HepG2 (cell line): ENCODE measurements at regions not wholly inside any gene's neighbourhood (a gene's known extent, or its start where the extent isn't known, plus 50 kb on each side); places are given as distances from the start of the nearest gene placed in this dataset.

Experiments used
- ATAC-seq: fragments of 200-7000 bp; cut with Tn5 transposase; 3 replicates; pipeline ENCODE4 v1.9.1; 2020; ENCODE audit warnings: mild to moderate bottlenecking, moderate library complexity
- BruUV-seq: library from RNA; stranded (reverse); fragments of 400-500 nt; replicated peaks from 2 replicates; lab custom pipeline; 2021; lab: Mats Ljungman, UMichigan
- CTCF ChIA-PET: fragments of 300-600 bp; formaldehyde crosslinking; extraction: SDS; loops from one replicate; lab custom pipeline; 2021; ENCODE audit warnings: low total read pairs, inconsistent platforms, low intra/inter-chr PET ratio; lab: Yijun Ruan, JAX
- POLR2A ChIA-PET: fragments of 350-600 bp; sonication (Branson Sonifier 250); formaldehyde crosslinking; loops from one replicate; lab custom pipeline; 2020; ENCODE audit warnings: antibody characterized with exemption, inconsistent platforms; lab: Yijun Ruan, JAX
- DNase-seq: peaks from one replicate; pipeline ENCODE4 v3.0.0-alpha.2; 2015; ENCODE audit warnings: low spot score
- FAIRE-seq: peaks from 3 replicates; lab custom pipeline; 2011; peaks lifted over from hg19 to GRCh38; lab: Jason Lieb, UNC
- H2AFZ ChIP-seq: one replicate; pipeline ENCODE4 v1.6.1; 2011; ENCODE audit warnings: low read length, inconsistent platforms
- H3K27ac ChIP-seq: fragments of 300-600 bp; 3 replicates; pipeline ENCODE4 v1.8.0; 2011; ENCODE audit warnings: mixed run types, mild to moderate bottlenecking, mixed read lengths, low read length, inconsistent platforms; ENCODE audit not compliant: insufficient read depth; ENCODE audit errors: extremely low read length
- H3K27me3 ChIP-seq, 2 experiments: fragments of 200-600 bp in 1 of 2; 2 replicates in 1 of 2; 3 replicates in 1 of 2; pipeline versions ENCODE4 v1.6.0 to v1.8.0; 2011; ENCODE audit warnings: low read length in 2 of 2, mild to moderate bottlenecking in 2 of 2, moderate library complexity in 2 of 2, inconsistent platforms in 1 of 2; ENCODE audit not compliant: insufficient read depth in 2 of 2, control insufficient read depth in 1 of 2
- H3K36me3 ChIP-seq, 2 experiments: fragments of 200-600 bp in 1 of 2; replicated peaks in 1 of 2; 2 replicates in 1 of 2; 3 replicates in 1 of 2; pipeline versions ENCODE4 v1.5.1 to v1.8.0; 2011; ENCODE audit warnings: low read length in 2 of 2, inconsistent platforms in 1 of 2; ENCODE audit not compliant: insufficient read depth in 2 of 2, control insufficient read depth in 1 of 2
- H3K4me1 ChIP-seq: 2 replicates; pipeline ENCODE4 v1.5.1; 2012; ENCODE audit warnings: low read length, inconsistent platforms; ENCODE audit not compliant: insufficient read depth
- H3K4me2 ChIP-seq: 2 replicates; pipeline ENCODE4 v1.6.0; 2011; ENCODE audit warnings: low read depth, low read length, inconsistent platforms
- H3K4me3 ChIP-seq, 3 experiments: fragments of 200-600 bp in 1 of 3; sonication (generic), shearing (Covaris generic) in 1 of 3; replicated peaks in 1 of 3; 2 replicates each; pipeline ENCODE4 v1.5.1; 2011 to 2016; ENCODE audit warnings: low read length in 3 of 3, inconsistent platforms in 2 of 3, low read depth in 2 of 3, mild to moderate bottlenecking in 2 of 3, control low read depth in 1 of 3, mixed read lengths in 1 of 3; ENCODE audit not compliant: insufficient read depth in 1 of 3
- H3K79me2 ChIP-seq: one replicate; pipeline ENCODE4 v1.6.1; 2011; ENCODE audit warnings: low read length, inconsistent platforms; ENCODE audit not compliant: insufficient read depth
- H3K9ac ChIP-seq: 2 replicates; pipeline ENCODE4 v1.6.0; 2011; ENCODE audit warnings: mild to moderate bottlenecking, low read depth, low read length, inconsistent platforms; ENCODE audit not compliant: insufficient read depth
- H3K9me3 ChIP-seq: 2 replicates; pipeline ENCODE4 v1.5.1; 2012; ENCODE audit warnings: mild to moderate bottlenecking, low read length
- H4K20me1 ChIP-seq: 2 replicates; pipeline ENCODE4 v1.6.0; 2011; ENCODE audit warnings: inconsistent platforms, mild to moderate bottlenecking, low read length, moderate library complexity; ENCODE audit not compliant: insufficient read depth
- ASH2L ChIP-seq: fragments of 300-600, 200-600 bp; sonication (generic); IDR thresholded peaks from 2 replicates; pipeline ENCODE4 v1.7.0; 2017; ENCODE audit warnings: low read depth, mild to moderate bottlenecking, moderate library complexity, mixed read lengths, low read length; ENCODE audit not compliant: insufficient read length
- GMEB1 ChIP-seq: sonication (generic); formaldehyde crosslinking; IDR thresholded peaks from 2 replicates; pipeline ENCODE4 v1.5.1; 2020; ENCODE audit warnings: missing genetic modification reagents, mild to moderate bottlenecking, borderline replicate concordance
- HMGXB3 ChIP-seq: sonication (generic); formaldehyde crosslinking; IDR thresholded peaks from 2 replicates; pipeline ENCODE4 v1.4.0; 2020; ENCODE audit warnings: missing genetic modification reagents, borderline replicate concordance
- MLLT10 ChIP-seq: sonication (generic); formaldehyde crosslinking; IDR thresholded peaks from 2 replicates; pipeline ENCODE4 v1.4.0; 2020; ENCODE audit warnings: missing genetic modification reagents
- SIN3A ChIP-seq: IDR thresholded peaks from 2 replicates; pipeline ENCODE4 v1.6.1; 2011; ENCODE audit warnings: low read depth, mild to moderate bottlenecking, control low read depth, low read length, borderline replicate concordance
- TBL1XR1 ChIP-seq: fragments of 150-350 bp; IDR thresholded peaks from 2 replicates; pipeline ENCODE4 v1.6.1; 2014; ENCODE audit warnings: borderline replicate concordance, low read length; ENCODE audit not compliant: partially characterized antibody
- TP53 ChIP-seq: sonication (generic); formaldehyde crosslinking; conservative IDR thresholded peaks from 2 replicates; pipeline ENCODE4 v1.4.0; 2020; ENCODE audit warnings: missing genetic modification reagents
- YEATS4 ChIP-seq: sonication (generic); formaldehyde crosslinking; IDR thresholded peaks from 2 replicates; pipeline ENCODE4 v1.4.0; 2020; ENCODE audit warnings: missing genetic modification reagents, borderline replicate concordance
- ZBTB26 ChIP-seq: IDR thresholded peaks from 2 replicates; pipeline ENCODE4 v1.6.1; 2016; ENCODE audit warnings: missing compliant biosample characterization, missing genetic modification reagents, borderline replicate concordance
- ZFP36 ChIP-seq: fragments of 150-350 bp; IDR thresholded peaks from 2 replicates; pipeline ENCODE4 v1.6.1; 2018; ENCODE audit warnings: borderline replicate concordance, low read length, low read depth; ENCODE audit not compliant: partially characterized antibody
- ZNF275 ChIP-seq: sonication (generic); formaldehyde crosslinking; IDR thresholded peaks from 2 replicates; pipeline ENCODE4 v1.8.0; 2022; ENCODE audit warnings: missing genetic modification reagents, mild to moderate bottlenecking, inconsistent platforms, borderline replicate concordance
- ZNF549 ChIP-seq: sonication (generic); formaldehyde crosslinking; IDR thresholded peaks from 2 replicates; pipeline ENCODE4 v1.5.0; 2020; ENCODE audit warnings: missing genetic modification reagents
- ZNF598 ChIP-seq: sonication (generic); formaldehyde crosslinking; IDR thresholded peaks from 2 replicates; pipeline ENCODE4 v1.5.1; 2020; ENCODE audit warnings: mild to moderate bottlenecking, missing genetic modification reagents, borderline replicate concordance
- WGBS: methylation state at CpG from one replicate; pipeline ENCODE4 v1.1.6; 2017; ENCODE audit warnings: low lambda C conversion rate; 5-methylcytosine and 5-hydroxymethylcytosine counted together
- in situ Hi-C: cut with HindIII; loops from 2 replicates; pipeline ENCODE4 v1.10.0; 2017; ENCODE audit warnings: low pct_unique_long_range_greater_than_20kb; ENCODE audit not compliant: extremely low pct_ligation_motif_present
- intact Hi-C: fragments of 100-400 bp; cut with micrococcal nuclease; formaldehyde crosslinking; loops from one replicate; pipeline ENCODE4 v1.10.0; 2022; ENCODE audit not compliant: unreplicated experiment

GRCh38 chr5:54691656-54692055 is 174.1 kb downstream of the SNX18 start (continued):
- no peak for TF ChIP-seq ASH2L
- no peak for TF ChIP-seq ZFP36
- no peak for TF ChIP-seq ZNF275 (CRISPR knock-in tag)

GRCh38 chr5:54689411-54690251 is 172.1 kb downstream of the SNX18 start:
- no peak overlapping the region for H2AFZ ChIP-seq
- DNase-seq, result no peak
- ChIA-PET CTCF (no interaction called here), POLR2A (no interaction called here)
- H3K9me3 ChIP-seq, result no peaks in the 10 kb centered on the region
- H3K27me3 ChIP-seq, result no peaks in the 10 kb centered on the region; a peak in 1 of 5 replicates
- H3K4me2 ChIP-seq, result no peak overlapping the region
- intact Hi-C loops (no loop called here), in situ Hi-C loops (no loop called here)
- no peaks in the 10 kb centered on the region for H3K36me3 ChIP-seq
- H3K4me1 ChIP-seq, result no peaks in the 10 kb centered on the region
- H3K4me3 ChIP-seq, result no peak overlapping the region
- H4K20me1 ChIP-seq, result no peaks in the 10 kb centered on the region
- no TSS peak for BruUV-seq
- no peak overlapping the region for H3K9ac ChIP-seq
- no peaks in the 10 kb centered on the region for H3K79me2 ChIP-seq
- ATAC-seq, result no peak
- no peak for FAIRE-seq
- no peak overlapping the region for H3K27ac ChIP-seq
- 14% methylated on average over 3 of the region's 3 CpGs for WGBS
- TF ChIP-seq YEATS4, result no peak
- TF ChIP-seq ZNF549, result no peak
- no peak for TF ChIP-seq GMEB1 (CRISPR knock-in tag)
- no peak for TF ChIP-seq ZNF598 (CRISPR knock-in tag)
- TF ChIP-seq ZBTB26 (CRISPR knock-in tag), result no peak
- TF ChIP-seq SIN3A, result no peak
- TF ChIP-seq HMGXB3 (CRISPR knock-in tag), result no peak
- TF ChIP-seq TBL1XR1, result no peak
- no peak for TF ChIP-seq TP53
- no peak for TF ChIP-seq MLLT10 (CRISPR knock-in tag)
